Liver (tissue), 3 donors: ENCODE measurements at regions not wholly inside any gene's neighbourhood (a gene's known extent, or its start where the extent isn't known, plus 50 kb on each side); places are given as distances from the start of the nearest gene placed in this dataset.

Source experiments
- EGR1 ChIP-seq, 2 donors: IDR thresholded peaks; 2 replicates each; pipeline ENCODE4 v1.6.1; 2016 to 2018; ENCODE audit warnings: antibody characterized with exemption in 2 of 2, low read depth in 2 of 2
- FOXA1 ChIP-seq: IDR thresholded peaks from 2 replicates; pipeline ENCODE4 v1.6.1; 2016; ENCODE audit warnings: antibody characterized with exemption
- GABPA ChIP-seq, 2 donors: IDR thresholded peaks in 1 of 2; conservative IDR thresholded peaks in 1 of 2; 2 replicates each; pipeline ENCODE4 v1.6.1; 2016; ENCODE audit warnings: antibody characterized with exemption in 2 of 2, mild to moderate bottlenecking in 1 of 2, moderate library complexity in 1 of 2
- JUND ChIP-seq, 2 donors: IDR thresholded peaks; 2 replicates each; pipeline ENCODE4 v1.6.1; 2016; ENCODE audit warnings: antibody characterized with exemption in 2 of 2
- RAD21 ChIP-seq, 2 donors: IDR thresholded peaks; 2 replicates each; pipeline ENCODE4 v1.6.1; 2016; ENCODE audit warnings: antibody characterized with exemption in 2 of 2, mild to moderate bottlenecking in 2 of 2
- RXRA ChIP-seq, 2 donors: IDR thresholded peaks; 2 replicates each; pipeline ENCODE4 v1.6.1; 2017 to 2018; ENCODE audit warnings: antibody characterized with exemption in 2 of 2, mild to moderate bottlenecking in 1 of 2
- YY1 ChIP-seq: IDR thresholded peaks from 2 replicates; pipeline ENCODE4 v1.6.1; 2016; ENCODE audit warnings: antibody characterized with exemption, mild to moderate bottlenecking
- ZBTB33 ChIP-seq: IDR thresholded peaks from 2 replicates; pipeline ENCODE4 v1.6.1; 2016; ENCODE audit warnings: antibody characterized with exemption
- TF ChIP-seq, protein P1 (sequence below): fragments of 150-350 bp; IDR thresholded peaks from 2 replicates; pipeline ENCODE4 v1.5.1; 2017; ENCODE audit warnings: improper control_type of control experiment, low read depth, low read length; ENCODE audit not compliant: missing input control
- TF ChIP-seq, protein P2 (sequence below): IDR thresholded peaks from 2 replicates; pipeline ENCODE4 v1.6.1; 2016; ENCODE audit warnings: antibody characterized with exemption, mild to moderate bottlenecking
- TF ChIP-seq, protein P3 (sequence below): IDR thresholded peaks from 2 replicates; pipeline ENCODE4 v1.6.1; 2016; ENCODE audit warnings: antibody characterized with exemption
- donor health status: healthy.
- donor health status: healthy.

GRCh38 chr4:31516520-31516919, 796.4 kb downstream of the PCDH7 start:
- TF ChIP-seq YY1 (no peak), JUND (IDR thresholded peaks at IDR 0.05) (no peak), GABPA (IDR thresholded peaks at IDR 0.05 in 1 of 2, conservative IDR thresholded peaks at IDR 0.05 in 1 of 2) (no peak), RXRA (IDR thresholded peaks at IDR 0.05) (no peak), RAD21 (IDR thresholded peaks at IDR 0.05) (no peak), EGR1 (IDR thresholded peaks at IDR 0.05; ENCODE audit: low read depth in 2 of 2) (no peak), ZBTB33 (no peak), FOXA1 (no peak)
- TF ChIP-seq, protein P1, sequence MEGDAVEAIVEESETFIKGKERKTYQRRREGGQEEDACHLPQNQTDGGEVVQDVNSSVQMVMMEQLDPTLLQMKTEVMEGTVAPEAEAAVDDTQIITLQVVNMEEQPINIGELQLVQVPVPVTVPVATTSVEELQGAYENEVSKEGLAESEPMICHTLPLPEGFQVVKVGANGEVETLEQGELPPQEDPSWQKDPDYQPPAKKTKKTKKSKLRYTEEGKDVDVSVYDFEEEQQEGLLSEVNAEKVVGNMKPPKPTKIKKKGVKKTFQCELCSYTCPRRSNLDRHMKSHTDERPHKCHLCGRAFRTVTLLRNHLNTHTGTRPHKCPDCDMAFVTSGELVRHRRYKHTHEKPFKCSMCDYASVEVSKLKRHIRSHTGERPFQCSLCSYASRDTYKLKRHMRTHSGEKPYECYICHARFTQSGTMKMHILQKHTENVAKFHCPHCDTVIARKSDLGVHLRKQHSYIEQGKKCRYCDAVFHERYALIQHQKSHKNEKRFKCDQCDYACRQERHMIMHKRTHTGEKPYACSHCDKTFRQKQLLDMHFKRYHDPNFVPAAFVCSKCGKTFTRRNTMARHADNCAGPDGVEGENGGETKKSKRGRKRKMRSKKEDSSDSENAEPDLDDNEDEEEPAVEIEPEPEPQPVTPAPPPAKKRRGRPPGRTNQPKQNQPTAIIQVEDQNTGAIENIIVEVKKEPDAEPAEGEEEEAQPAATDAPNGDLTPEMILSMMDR = no peak
- TF ChIP-seq, protein P2, sequence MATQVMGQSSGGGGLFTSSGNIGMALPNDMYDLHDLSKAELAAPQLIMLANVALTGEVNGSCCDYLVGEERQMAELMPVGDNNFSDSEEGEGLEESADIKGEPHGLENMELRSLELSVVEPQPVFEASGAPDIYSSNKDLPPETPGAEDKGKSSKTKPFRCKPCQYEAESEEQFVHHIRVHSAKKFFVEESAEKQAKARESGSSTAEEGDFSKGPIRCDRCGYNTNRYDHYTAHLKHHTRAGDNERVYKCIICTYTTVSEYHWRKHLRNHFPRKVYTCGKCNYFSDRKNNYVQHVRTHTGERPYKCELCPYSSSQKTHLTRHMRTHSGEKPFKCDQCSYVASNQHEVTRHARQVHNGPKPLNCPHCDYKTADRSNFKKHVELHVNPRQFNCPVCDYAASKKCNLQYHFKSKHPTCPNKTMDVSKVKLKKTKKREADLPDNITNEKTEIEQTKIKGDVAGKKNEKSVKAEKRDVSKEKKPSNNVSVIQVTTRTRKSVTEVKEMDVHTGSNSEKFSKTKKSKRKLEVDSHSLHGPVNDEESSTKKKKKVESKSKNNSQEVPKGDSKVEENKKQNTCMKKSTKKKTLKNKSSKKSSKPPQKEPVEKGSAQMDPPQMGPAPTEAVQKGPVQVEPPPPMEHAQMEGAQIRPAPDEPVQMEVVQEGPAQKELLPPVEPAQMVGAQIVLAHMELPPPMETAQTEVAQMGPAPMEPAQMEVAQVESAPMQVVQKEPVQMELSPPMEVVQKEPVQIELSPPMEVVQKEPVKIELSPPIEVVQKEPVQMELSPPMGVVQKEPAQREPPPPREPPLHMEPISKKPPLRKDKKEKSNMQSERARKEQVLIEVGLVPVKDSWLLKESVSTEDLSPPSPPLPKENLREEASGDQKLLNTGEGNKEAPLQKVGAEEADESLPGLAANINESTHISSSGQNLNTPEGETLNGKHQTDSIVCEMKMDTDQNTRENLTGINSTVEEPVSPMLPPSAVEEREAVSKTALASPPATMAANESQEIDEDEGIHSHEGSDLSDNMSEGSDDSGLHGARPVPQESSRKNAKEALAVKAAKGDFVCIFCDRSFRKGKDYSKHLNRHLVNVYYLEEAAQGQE = no peak
- TF ChIP-seq, protein P3, sequence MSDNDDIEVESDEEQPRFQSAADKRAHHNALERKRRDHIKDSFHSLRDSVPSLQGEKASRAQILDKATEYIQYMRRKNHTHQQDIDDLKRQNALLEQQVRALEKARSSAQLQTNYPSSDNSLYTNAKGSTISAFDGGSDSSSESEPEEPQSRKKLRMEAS = no peak
